ENCODE measurements at regions not wholly inside any gene's neighbourhood (a gene's known extent, or its start where the extent isn't known, plus 50 kb on each side); places are given as distances from the start of the nearest gene placed in this dataset.

DNA sequence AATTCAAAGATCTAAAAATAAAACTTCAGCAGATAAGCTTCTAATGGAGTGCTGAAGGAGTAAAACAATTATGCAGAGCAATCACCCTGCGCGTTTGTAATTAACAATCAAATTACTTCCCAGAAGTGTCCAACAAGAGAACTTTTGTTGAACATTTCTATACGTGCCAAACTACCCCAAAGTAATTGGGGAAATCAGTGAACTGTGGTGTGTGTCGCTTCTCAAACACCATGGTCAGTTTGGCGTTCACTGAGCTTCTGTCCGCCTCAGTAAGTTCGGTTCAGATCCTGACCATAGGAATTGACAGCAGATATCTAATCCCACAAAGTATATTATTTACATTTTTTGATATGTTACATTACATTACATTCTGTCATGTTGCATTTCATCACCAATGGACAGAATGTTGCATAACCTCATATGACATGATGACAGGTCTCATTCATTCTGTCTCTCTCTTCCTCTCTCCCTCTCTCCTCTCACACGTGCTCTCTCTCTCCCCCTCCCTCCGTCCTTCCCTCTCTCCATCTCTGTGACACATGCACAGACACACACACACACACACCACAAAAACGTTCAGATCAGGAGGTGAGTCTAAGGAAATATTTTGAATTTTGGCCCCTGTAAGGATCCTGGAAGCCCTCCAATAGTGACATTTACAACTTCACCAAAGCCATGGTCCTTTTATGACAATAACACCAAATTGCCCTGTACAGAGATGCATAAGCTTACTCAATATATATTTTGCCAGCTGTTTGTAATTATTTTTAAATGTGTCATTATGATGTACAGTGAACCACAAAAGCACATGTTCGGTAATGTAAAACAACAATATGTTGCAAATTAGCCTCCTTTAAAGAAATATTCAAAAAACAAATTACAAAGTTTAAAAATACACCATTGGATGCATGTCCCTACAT lies 269.2 kb downstream of the FIGN start:
- H3K36me3 ChIP-seq (ENCODE audit: control insufficient read depth in 1 of 2, insufficient read depth in 2 of 2, low read length in 1 of 2): no peaks in the 10 kb centered on the region

DNA sequence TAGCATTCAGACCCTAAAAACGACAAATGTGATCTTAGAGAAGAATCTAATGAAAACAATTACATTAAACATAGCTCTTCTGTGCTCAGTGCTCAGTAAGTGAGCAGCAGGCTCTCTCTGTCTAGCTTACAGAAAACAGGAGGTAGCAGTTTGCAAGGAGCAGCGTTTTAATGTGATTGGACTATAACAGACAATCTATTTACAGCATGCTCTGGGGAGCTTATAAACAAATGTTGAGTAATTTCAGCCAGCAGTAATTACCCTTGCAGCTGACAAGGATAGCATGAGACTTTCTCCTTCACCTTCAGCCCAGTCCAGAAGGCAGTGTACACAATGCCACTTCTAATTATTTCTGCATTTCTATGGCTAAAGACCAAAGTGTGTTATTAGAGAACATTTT lies 270.4 kb downstream of the FIGN start:
- Histone ChIP-seq H3K4me3 (ENCODE audit: low read length in 2 of 2) (no peak overlapping the region), H3K9me3 (ENCODE audit: control insufficient read depth, low read length) (peaks cover 2% of the 10 kb centered on the region), H3K36me3 (ENCODE audit: control insufficient read depth in 1 of 2, insufficient read depth in 2 of 2, low read length in 1 of 2) (no peaks in the 10 kb centered on the region), H3K4me1 (ENCODE audit: control insufficient read depth in 1 of 2, insufficient read depth in 2 of 2, low read length in 2 of 2) (peaks cover 0 to 2% of the 10 kb centered on the region in 2 donors), H3K27me3 (ENCODE audit: control insufficient read depth in 1 of 2, insufficient read depth in 2 of 2, low read length in 1 of 2) (peaks cover 0 to 2% of the 10 kb centered on the region in 2 donors), H3K27ac (ENCODE audit: low read depth in 1 of 2, low read length in 2 of 2) (no peak overlapping the region)
- DNase-seq (no peak), ATAC-seq (ENCODE audit: low FRiP score) (no peak)
- intact Hi-C loops (cut with DNase I): no loop called here
- WGBS, 2 donors: 67 to 69% methylated on average over 2 of the region's 2 CpGs

More for the DNA sequence above, 269.2 kb downstream of the FIGN start:
- DNase-seq: no peak
- H3K4me1 ChIP-seq (ENCODE audit: control insufficient read depth in 1 of 2, insufficient read depth in 2 of 2, low read length in 2 of 2): peaks cover 0 to 2% of the 10 kb centered on the region in 2 donors
- no peak for ATAC-seq (ENCODE audit: low FRiP score)
- peaks cover 2% of the 10 kb centered on the region for H3K9me3 ChIP-seq (ENCODE audit: control insufficient read depth, low read length)
- 84 to 86% methylated on average over 11 of the region's 11 CpGs for WGBS, 2 donors
- no peaks in the 10 kb centered on the region for H3K27me3 ChIP-seq (ENCODE audit: control insufficient read depth in 1 of 2, insufficient read depth in 2 of 2, low read length in 1 of 2)
- intact Hi-C loops (cut with DNase I): no loop called here
- no peak overlapping the region for H3K27ac ChIP-seq (ENCODE audit: low read depth in 1 of 2, low read length in 2 of 2)
- no peak overlapping the region for H3K4me3 ChIP-seq (ENCODE audit: low read length in 2 of 2)

- Histone ChIP-seq H3K36me3 (ENCODE audit: control insufficient read depth in 1 of 2, insufficient read depth in 2 of 2, low read length in 1 of 2) (no peaks in the 10 kb centered on the region), H3K27me3 (ENCODE audit: control insufficient read depth in 1 of 2, insufficient read depth in 2 of 2, low read length in 1 of 2) (peaks cover 0 to 2% of the 10 kb centered on the region in 2 donors), H3K4me3 (ENCODE audit: low read length in 2 of 2) (no peak overlapping the region), H3K27ac (ENCODE audit: low read depth in 1 of 2, low read length in 2 of 2) (no peak overlapping the region), H3K4me1 (ENCODE audit: control insufficient read depth in 1 of 2, insufficient read depth in 2 of 2, low read length in 2 of 2) (no peaks in the 10 kb centered on the region), H3K9me3 (ENCODE audit: control insufficient read depth, low read length) (peaks cover 2% of the 10 kb centered on the region)
- WGBS, 2 donors: 91% methylated on average over 3 of the region's 3 CpGs
- DNase-seq (no peak), ATAC-seq (ENCODE audit: low FRiP score) (no peak)
- intact Hi-C loops (cut with DNase I): no loop called here
Observed at GRCh38 chr2:163463411-163463810, 272.4 kb downstream of the FIGN start.

GRCh38 chr2:163462993-163463392 lies 272.8 kb downstream of the FIGN start:
- H3K27ac ChIP-seq (ENCODE audit: low read depth in 1 of 2, low read length in 2 of 2): no peak overlapping the region
- peaks cover 2% of the 10 kb centered on the region for H3K9me3 ChIP-seq (ENCODE audit: control insufficient read depth, low read length)
- H3K27me3 ChIP-seq (ENCODE audit: control insufficient read depth in 1 of 2, insufficient read depth in 2 of 2, low read length in 1 of 2): peaks cover 0 to 2% of the 10 kb centered on the region in 2 donors
- H3K36me3 ChIP-seq (ENCODE audit: control insufficient read depth in 1 of 2, insufficient read depth in 2 of 2, low read length in 1 of 2): no peaks in the 10 kb centered on the region
- H3K4me3 ChIP-seq (ENCODE audit: low read length in 2 of 2): no peak overlapping the region
- no peak for ATAC-seq (ENCODE audit: low FRiP score)
- DNase-seq: no peak
- WGBS, 2 donors: 96 to 97% methylated on average over 5 of the region's 5 CpGs
- intact Hi-C loops (cut with DNase I): no loop called here
- H3K4me1 ChIP-seq (ENCODE audit: control insufficient read depth in 1 of 2, insufficient read depth in 2 of 2, low read length in 2 of 2): no peaks in the 10 kb centered on the region

GRCh38 chr2:163459986-163460385 lies 275.8 kb downstream of the FIGN start:
- Histone ChIP-seq H3K4me1 (ENCODE audit: control insufficient read depth in 1 of 2, insufficient read depth in 2 of 2, low read length in 2 of 2) (no peaks in the 10 kb centered on the region), H3K4me3 (ENCODE audit: low read length in 2 of 2) (no peak overlapping the region), H3K27ac (ENCODE audit: low read depth in 1 of 2, low read length in 2 of 2) (no peak overlapping the region), H3K27me3 (ENCODE audit: control insufficient read depth in 1 of 2, insufficient read depth in 2 of 2, low read length in 1 of 2) (peaks cover 0 to 2% of the 10 kb centered on the region in 2 donors), H3K9me3 (ENCODE audit: control insufficient read depth, low read length) (peaks cover 2% of the 10 kb centered on the region), H3K36me3 (ENCODE audit: control insufficient read depth in 1 of 2, insufficient read depth in 2 of 2, low read length in 1 of 2) (no peaks in the 10 kb centered on the region)
- DNase-seq (no peak), ATAC-seq (ENCODE audit: low FRiP score) (no peak)
- 95 to 98% methylated on average over 9 of the region's 9 CpGs for WGBS, 2 donors
- intact Hi-C loops (cut with DNase I): no loop called here

GRCh38 chr2:163456953-163457743 lies 278.7 kb downstream of the FIGN start:
- intact Hi-C loops (cut with DNase I): no loop called here
- no peaks in the 10 kb centered on the region for H3K36me3 ChIP-seq (ENCODE audit: control insufficient read depth in 1 of 2, insufficient read depth in 2 of 2, low read length in 1 of 2)
- WGBS, 2 donors: 97 to 99% methylated on average over 3 of the region's 3 CpGs
- ATAC-seq (ENCODE audit: low FRiP score) (no peak), DNase-seq (no peak)
- H3K27ac ChIP-seq (ENCODE audit: low read depth in 1 of 2, low read length in 2 of 2): no peak overlapping the region
- no peak overlapping the region for H3K4me3 ChIP-seq (ENCODE audit: low read length in 2 of 2)
- H3K9me3 ChIP-seq (ENCODE audit: control insufficient read depth, low read length): no peaks in the 10 kb centered on the region
- peaks cover 0 to 2% of the 10 kb centered on the region in 2 donors for H3K27me3 ChIP-seq (ENCODE audit: control insufficient read depth in 1 of 2, insufficient read depth in 2 of 2, low read length in 1 of 2)
- no peaks in the 10 kb centered on the region for H3K4me1 ChIP-seq (ENCODE audit: control insufficient read depth in 1 of 2, insufficient read depth in 2 of 2, low read length in 2 of 2)

GRCh38 chr2:163455815-163456214 lies 280.0 kb downstream of the FIGN start:
- Histone ChIP-seq H3K27ac (ENCODE audit: low read depth in 1 of 2, low read length in 2 of 2) (no peak overlapping the region), H3K4me1 (ENCODE audit: control insufficient read depth in 1 of 2, insufficient read depth in 2 of 2, low read length in 2 of 2) (no peaks in the 10 kb centered on the region), H3K36me3 (ENCODE audit: control insufficient read depth in 1 of 2, insufficient read depth in 2 of 2, low read length in 1 of 2) (no peaks in the 10 kb centered on the region), H3K9me3 (ENCODE audit: control insufficient read depth, low read length) (no peaks in the 10 kb centered on the region), H3K27me3 (ENCODE audit: control insufficient read depth in 1 of 2, insufficient read depth in 2 of 2, low read length in 1 of 2) (no peaks in the 10 kb centered on the region), H3K4me3 (ENCODE audit: low read length in 2 of 2) (no peak overlapping the region)
- intact Hi-C loops (cut with DNase I): no loop called here
- no peak for DNase-seq
- ATAC-seq (ENCODE audit: low FRiP score): no peak

- Histone ChIP-seq H3K4me3 (ENCODE audit: low read length in 2 of 2) (no peak overlapping the region), H3K27ac (ENCODE audit: low read depth in 1 of 2, low read length in 2 of 2) (no peak overlapping the region), H3K9me3 (ENCODE audit: control insufficient read depth, low read length) (no peaks in the 10 kb centered on the region), H3K36me3 (ENCODE audit: control insufficient read depth in 1 of 2, insufficient read depth in 2 of 2, low read length in 1 of 2) (no peaks in the 10 kb centered on the region), H3K4me1 (ENCODE audit: control insufficient read depth in 1 of 2, insufficient read depth in 2 of 2, low read length in 2 of 2) (no peaks in the 10 kb centered on the region), H3K27me3 (ENCODE audit: control insufficient read depth in 1 of 2, insufficient read depth in 2 of 2, low read length in 1 of 2) (no peaks in the 10 kb centered on the region)
- intact Hi-C loops (cut with DNase I): no loop called here
- DNase-seq (no peak), ATAC-seq (ENCODE audit: low FRiP score) (no peak)
- 64 to 69% methylated on average over 2 of the region's 2 CpGs for WGBS, 2 donors
Observed at GRCh38 chr2:163453920-163454319, 281.9 kb downstream of the FIGN start.

Data from aorta (tissue), 5 donors.